NCI-H1417 (cell line): ENCODE measurements at regions not wholly inside any gene's neighbourhood (a gene's known extent, or its start where the extent isn't known, plus 50 kb on each side); places are given as distances from the start of the nearest gene placed in this dataset.
"Not testable (repeated sequence)": the region's sequence is repeated elsewhere in the genome, so short reads cannot be mapped to it uniquely, and the experiment has no call there.

Experiments used
- DNase-seq, 3 experiments: peaks; one replicate each; lab custom pipeline; 2025; lab: John Stamatoyannopoulos, UW

- no peak for DNase-seq
Observed at GRCh38 chr16:75780669-75781068, 54.4 kb upstream of the CPHXL start.

DNA sequence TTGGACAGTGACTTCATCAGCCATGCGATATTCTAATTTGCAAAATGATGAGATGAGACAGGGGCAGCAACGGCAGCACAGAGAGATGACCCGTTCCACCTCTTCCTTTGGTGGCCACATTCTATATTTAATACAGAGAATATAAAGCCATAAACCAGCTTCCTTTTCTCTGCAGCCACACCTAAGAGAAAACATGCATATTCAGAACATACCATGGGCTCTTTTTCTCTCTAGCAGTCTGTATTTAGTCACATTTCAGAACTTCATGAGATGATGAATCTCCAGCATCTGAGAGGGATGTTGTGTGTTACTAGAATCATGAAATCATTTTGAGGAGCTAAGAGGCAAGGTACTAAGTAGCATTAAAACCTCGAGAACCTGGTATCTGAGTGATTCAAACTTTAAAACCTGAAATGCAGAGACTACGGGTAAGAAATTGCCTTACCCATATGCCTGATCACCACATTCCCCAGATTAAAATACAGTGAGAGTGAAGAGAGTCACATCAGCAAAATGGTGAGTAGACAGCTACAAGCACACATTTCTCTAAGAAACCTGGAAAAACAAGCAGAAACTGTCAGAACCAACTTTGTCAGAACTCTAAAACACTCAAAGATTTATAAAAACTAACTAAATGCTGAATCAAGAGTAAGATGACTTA is 55.5 kb upstream of the CPHXL start:
- DNase-seq = no peak

GRCh38 chr16:75787440-75787839 is 61.1 kb upstream of the CPHXL start:
- peak in 1 of 3 experiments; percentile 17 for DNase-seq

- peak; percentile 21 to 81 (median 52) for DNase-seq
Observed at GRCh38 chr16:75789237-75789636, 62.9 kb upstream of the CPHXL start.

- DNase-seq = peak in 1 of 3 experiments; percentile 18
Observed at GRCh38 chr16:75792771-75793492, 66.6 kb upstream of the CPHXL start.

DNA sequence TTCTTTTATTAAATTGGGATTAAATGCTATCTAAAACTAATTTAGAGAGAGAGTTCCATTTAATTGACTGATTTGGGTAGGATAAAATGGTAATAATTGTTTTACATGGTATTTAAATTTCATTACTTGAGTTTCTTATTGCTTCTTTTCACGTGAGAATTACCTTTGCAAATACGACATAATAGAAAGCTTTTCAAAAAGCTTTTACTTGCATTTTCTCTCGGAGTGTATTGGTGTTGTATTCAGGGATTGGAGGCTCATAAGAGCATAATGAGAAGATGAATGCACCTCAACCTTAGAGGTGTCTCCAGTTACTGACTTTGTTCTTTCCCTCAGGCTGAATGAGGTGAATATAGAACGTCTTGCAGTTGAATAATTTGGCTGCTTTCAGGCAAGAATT is 67.4 kb upstream of the CPHXL start:
- DNase-seq = no peak

GRCh38 chr16:75794426-75794825 is 68.1 kb upstream of the CPHXL start:
- no peak for DNase-seq

DNA sequence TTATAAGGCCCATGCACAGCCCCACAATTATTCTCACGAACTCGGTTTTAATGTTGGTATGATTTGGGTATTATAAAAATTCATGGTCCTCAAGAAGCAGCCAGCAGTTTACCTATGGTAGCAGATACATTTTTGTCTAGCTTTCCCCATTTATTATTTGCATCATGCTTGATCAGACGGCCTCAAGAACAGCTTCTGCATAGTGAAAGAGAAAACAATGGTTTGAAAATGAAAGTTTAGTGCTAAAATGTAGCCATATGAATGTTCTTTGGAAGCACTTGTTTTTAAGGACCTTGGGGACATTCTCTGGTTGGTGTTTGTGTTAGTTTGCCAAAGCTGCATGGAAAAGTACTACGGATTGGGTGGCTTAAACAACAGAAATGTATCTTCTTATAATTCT is 72.4 kb upstream of the CPHXL start:
- DNase-seq = no peak

DNA sequence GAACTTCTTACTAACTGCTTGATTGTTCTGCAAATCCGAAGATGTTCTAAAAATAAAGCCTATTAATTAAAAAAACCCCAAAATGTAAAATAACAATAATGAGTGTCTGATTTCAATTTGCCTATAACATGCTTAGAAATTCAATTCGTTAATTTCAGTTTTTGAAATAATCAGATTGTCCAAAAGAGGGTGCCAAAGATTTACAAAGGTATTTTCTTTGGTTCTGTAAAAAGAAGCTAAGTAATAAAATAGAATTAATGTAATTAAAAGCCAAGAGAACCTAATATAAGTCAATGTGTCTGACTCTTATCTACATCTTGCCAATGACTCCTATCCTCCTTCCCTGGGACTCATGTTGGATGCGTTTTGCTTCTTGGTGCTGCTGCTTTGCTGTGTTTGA is 75.0 kb upstream of the CPHXL start:
- DNase-seq = peak in 2 of 3 experiments; percentile 20 to 50

GRCh38 chr16:75803753-75804152 is 77.5 kb upstream of the CPHXL start:
- no peak for DNase-seq

- DNase-seq = no peak
Observed at GRCh38 chr16:75804368-75804767, 78.1 kb upstream of the CPHXL start.

- DNase-seq = no peak
Observed at GRCh38 chr16:75805946-75806345, 79.7 kb upstream of the CPHXL start.

GRCh38 chr16:75806487-75806886 is 80.2 kb upstream of the CPHXL start:
- DNase-seq = no peak

DNA sequence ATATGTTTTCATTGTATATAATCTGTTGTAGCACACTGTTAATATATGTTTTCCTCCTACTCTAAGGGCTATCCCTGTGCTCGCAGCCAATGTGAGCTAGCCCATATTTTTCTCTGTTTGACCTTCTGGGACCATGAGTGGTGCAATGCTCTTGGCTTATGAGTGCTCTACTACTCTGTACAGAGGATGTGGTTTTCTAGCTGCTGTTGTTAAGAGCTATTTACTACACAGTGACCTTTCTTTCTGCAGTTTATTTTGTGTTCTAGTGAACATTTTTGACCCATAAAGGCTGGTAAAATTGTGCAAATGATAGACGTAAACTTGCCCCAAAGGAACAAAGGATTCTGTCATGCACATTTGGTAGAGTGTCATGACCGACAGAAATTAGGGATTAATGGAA is 84.1 kb upstream of the CPHXL start:
- no peak for DNase-seq

GRCh38 chr16:75811020-75811634 is 84.8 kb upstream of the CPHXL start:
- no peak for DNase-seq

- no peak for DNase-seq
Observed at GRCh38 chr16:75818491-75818890, 92.2 kb upstream of the CPHXL start.

- DNase-seq = no peak
Observed at GRCh38 chr16:75820672-75821071, 94.4 kb upstream of the CPHXL start.

DNA sequence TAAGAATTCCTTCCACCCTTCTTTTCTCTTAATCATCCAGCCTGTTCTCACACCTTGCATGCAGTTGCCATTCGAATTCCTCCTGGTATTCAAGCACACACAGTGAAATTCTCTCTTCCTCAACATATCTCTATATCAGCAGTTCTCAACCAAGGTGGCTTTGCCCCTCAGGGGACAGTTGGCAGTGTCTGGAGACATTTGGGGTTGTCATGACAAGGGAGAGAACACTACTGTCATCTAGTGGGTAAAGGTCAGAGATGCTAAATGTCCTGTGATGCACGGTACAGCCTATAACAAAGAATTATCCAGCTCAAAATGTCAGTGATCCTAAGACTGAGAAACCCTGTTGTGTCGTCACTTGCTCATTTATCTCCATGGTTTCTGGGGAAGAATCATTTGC is 94.8 kb upstream of the CPHXL start:
- DNase-seq = no peak

DNA sequence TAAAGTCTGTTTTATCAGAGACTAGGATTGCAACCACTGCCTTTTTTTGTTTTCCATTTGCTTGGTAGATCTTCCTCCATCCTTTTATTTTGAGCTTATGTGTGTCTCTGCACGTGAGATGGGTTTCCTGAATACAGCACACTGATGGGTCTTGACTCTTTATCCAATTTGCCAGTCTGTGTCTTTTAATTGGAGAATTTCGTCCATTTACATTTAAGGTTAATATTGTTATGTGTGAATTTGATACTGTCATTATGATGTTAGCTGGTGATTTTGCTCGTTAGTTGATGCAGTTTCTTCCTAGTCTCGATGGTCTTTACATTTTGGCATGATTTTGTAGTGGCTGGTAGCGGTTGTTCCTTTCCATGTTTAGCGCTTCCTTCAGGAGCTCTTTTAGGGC is 99.5 kb upstream of the CPHXL start:
- not testable (repeated sequence) for DNase-seq

DNA sequence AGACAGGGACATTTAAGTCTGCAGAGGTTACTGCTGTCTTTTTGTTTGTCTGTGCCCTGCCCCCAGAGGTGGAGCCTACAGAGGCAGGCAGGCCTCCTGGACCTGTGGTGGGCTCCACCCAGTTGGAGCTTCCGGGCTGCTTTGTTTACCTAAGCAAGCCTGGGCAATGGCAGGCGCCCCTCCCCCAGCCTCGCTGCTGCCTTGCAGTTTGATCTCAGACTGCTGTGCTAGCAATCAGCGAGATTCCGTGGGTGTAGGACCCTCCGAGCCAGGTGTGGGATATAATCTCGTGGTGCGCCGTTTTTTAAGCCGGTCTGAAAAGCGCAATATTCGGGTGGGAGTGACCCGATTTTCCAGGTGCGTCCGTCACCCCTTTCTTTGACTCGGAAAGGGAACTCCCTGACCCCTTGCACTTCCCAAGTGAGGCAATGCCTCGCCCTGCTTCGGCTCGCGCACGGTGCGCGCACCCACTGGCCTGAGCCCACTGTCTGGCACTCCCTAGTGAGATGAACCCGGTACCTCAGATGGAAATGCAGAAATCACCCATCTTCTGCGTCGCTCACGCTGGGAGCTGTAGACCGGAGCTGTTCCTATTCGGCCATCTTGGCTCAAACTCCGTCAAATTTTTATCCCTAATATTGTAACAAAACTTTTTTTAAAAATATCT is 101.2 kb upstream of the CPHXL start:
- DNase-seq = not testable (repeated sequence)

GRCh38 chr16:75833385-75833784 is 107.1 kb upstream of the CPHXL start:
- not testable (repeated sequence) for DNase-seq

DNA sequence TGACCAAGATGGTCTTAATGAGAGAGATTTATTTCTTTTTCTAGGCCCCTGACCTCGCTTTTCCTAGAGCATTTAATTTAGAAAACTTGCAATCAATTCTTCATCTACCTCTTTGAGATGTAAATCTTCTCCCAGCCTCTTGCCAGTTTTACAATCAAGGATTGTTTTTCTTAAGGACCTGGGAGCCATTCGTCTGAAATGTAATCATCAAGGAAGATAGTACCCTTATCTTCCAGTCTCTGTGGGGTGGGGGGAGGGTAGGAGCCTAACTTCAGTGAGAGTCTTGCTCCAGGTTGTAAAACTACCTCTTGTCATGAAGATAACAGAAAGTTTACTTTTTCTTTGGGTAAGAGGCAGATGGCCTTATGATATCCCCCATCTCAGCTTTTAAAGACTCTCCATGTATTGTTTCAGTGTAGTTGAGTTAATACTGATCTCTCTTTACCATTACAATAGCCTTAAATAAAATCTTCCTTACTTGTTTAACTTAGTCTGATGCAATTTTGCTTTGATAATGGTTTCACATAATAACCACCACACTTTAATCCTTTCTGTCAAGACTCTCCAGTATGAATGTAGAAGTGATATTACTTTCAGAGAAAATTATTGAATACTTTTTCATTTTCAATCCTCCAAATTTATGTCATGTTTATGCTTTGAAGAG is 110.2 kb upstream of the CPHXL start:
- no peak for DNase-seq
